MM.1S (cell line): ENCODE measurements at regions not wholly inside any gene's neighbourhood (a gene's known extent, or its start where the extent isn't known, plus 50 kb on each side); places are given as distances from the start of the nearest gene placed in this dataset.

Experiments used
- DNase-seq: peaks from one replicate; pipeline ENCODE4 v3.0.0-alpha.2; 2015
- H2AFZ ChIP-seq: fragments of 300-600 bp; sonication (generic); 2 replicates; pipeline ENCODE4 v1.6.0; 2016; ENCODE audit warnings: antibody characterized with exemption, low read length
- H3F3A ChIP-seq: fragments of 300-600 bp; sonication (generic); 2 replicates; pipeline ENCODE4 v1.6.1; 2016; ENCODE audit warnings: mild to moderate bottlenecking, antibody characterized with exemption, low read length, moderate library complexity, mixed read lengths; ENCODE audit not compliant: insufficient read depth
- H3K27ac ChIP-seq: fragments of 300-600 bp; sonication (generic); 2 replicates; pipeline ENCODE4 v1.5.1; 2016; ENCODE audit warnings: mild to moderate bottlenecking, low read length
- H3K27me3 ChIP-seq: fragments of 300-600 bp; sonication (generic); replicated peaks from 2 replicates; pipeline ENCODE4 v1.6.0; 2016; ENCODE audit warnings: low read length; ENCODE audit not compliant: insufficient read depth
- H3K36me3 ChIP-seq: fragments of 300-600 bp; sonication (generic); replicated peaks from 2 replicates; pipeline ENCODE4 v1.6.1; 2016; ENCODE audit warnings: mild to moderate bottlenecking, low read length, mixed read lengths; ENCODE audit not compliant: insufficient read depth
- H3K4me1 ChIP-seq: fragments of 300-600 bp; sonication (generic); 2 replicates; pipeline ENCODE4 v1.6.1; 2016; ENCODE audit warnings: low read length, mixed read lengths
- H3K4me2 ChIP-seq: fragments of 300-600 bp; sonication (generic); 2 replicates; pipeline ENCODE4 v1.6.0; 2016; ENCODE audit warnings: low read depth, low read length
- H3K4me3 ChIP-seq: fragments of 300-600 bp; sonication (generic); 2 replicates; pipeline ENCODE4 v1.5.1; 2016; ENCODE audit warnings: low read length, mixed read lengths
- H3K79me2 ChIP-seq: fragments of 300-600 bp; sonication (generic); 2 replicates; pipeline ENCODE4 v1.6.1; 2016; ENCODE audit warnings: mixed run types, low read length, mixed read lengths
- H3K9ac ChIP-seq: fragments of 300-600 bp; sonication (generic); 2 replicates; pipeline ENCODE4 v1.6.1; 2016; ENCODE audit warnings: low read length, mixed read lengths
- H3K9me2 ChIP-seq: fragments of 300-600 bp; sonication (generic); replicated peaks from 2 replicates; pipeline ENCODE4 v1.6.1; 2016; ENCODE audit warnings: mild to moderate bottlenecking, low read length, mixed read lengths; ENCODE audit not compliant: insufficient read depth
- H3K9me3 ChIP-seq: fragments of 300-600 bp; sonication (generic); replicated peaks from 2 replicates; pipeline ENCODE4 v1.6.1; 2016; ENCODE audit warnings: mild to moderate bottlenecking, low read length, mixed read lengths; ENCODE audit not compliant: insufficient read depth
- H4K20me1 ChIP-seq: fragments of 300-600 bp; sonication (generic); 2 replicates; pipeline ENCODE4 v1.6.1; 2016; ENCODE audit warnings: mild to moderate bottlenecking, low read length, moderate library complexity, mixed read lengths; ENCODE audit not compliant: insufficient read depth
- EZH2 ChIP-seq: fragments of 300-600 bp; sonication (generic); optimal IDR thresholded peaks from 2 replicates; pipeline ENCODE3; 2017; ENCODE audit warnings: low read depth, mild to moderate bottlenecking, antibody characterized with exemption, low read length, mixed read lengths
- EZH2phosphoT487 ChIP-seq: fragments of 300-600 bp; sonication (generic); IDR thresholded peaks from 2 replicates; pipeline ENCODE4 v1.6.1; 2018; ENCODE audit warnings: antibody characterized with exemption, low read length
- TF ChIP-seq, protein P1 (sequence below): fragments of 300-600 bp; sonication (generic); IDR thresholded peaks from 2 replicates; pipeline ENCODE4 v1.5.1; 2016; ENCODE audit warnings: antibody characterized with exemption, low read length, mixed read lengths

DNA sequence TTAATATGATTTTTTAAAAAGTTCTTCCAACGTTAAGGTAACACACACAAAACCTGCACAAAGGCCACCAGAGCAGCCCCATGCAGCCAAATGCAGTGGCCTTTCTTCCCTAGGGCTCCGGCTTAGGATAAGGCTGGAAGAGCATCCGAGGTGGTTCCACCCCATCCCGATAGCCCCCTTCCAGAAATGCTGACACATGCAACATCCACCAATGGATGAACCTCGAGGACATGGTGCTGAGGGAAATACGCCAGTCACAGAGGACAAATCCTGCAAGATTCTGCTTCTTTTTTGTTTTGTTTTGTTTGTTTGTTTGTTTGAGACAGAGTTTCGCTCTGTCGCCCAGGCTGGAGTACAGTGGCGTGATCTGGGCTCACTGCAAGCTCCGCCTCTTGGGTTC, 199.3 kb upstream of the NSMCE3 start:
- Histone ChIP-seq H3K9me2 (no peaks in the 10 kb centered on the region), H3K27me3 (no peaks in the 10 kb centered on the region), H3K9me3 (no peaks in the 10 kb centered on the region), H3K79me2 (no peaks in the 10 kb centered on the region), H3K27ac (no peak overlapping the region), H2AFZ (no peak overlapping the region), H4K20me1 (no peaks in the 10 kb centered on the region), H3K9ac (no peak overlapping the region), H3K4me3 (no peak overlapping the region), H3K36me3 (no peaks in the 10 kb centered on the region), H3F3A (no peaks in the 10 kb centered on the region), H3K4me2 (no peak overlapping the region), H3K4me1 (no peaks in the 10 kb centered on the region)
- DNase-seq = no peak
- no peak for TF ChIP-seq EZH2phosphoT487

GRCh38 chr15:29467091-29467490, 197.5 kb upstream of the NSMCE3 start:
- H3K79me2 ChIP-seq = no peaks in the 10 kb centered on the region
- no peaks in the 10 kb centered on the region for H3K27me3 ChIP-seq
- H3K36me3 ChIP-seq = no peaks in the 10 kb centered on the region
- TF ChIP-seq, protein P1, sequence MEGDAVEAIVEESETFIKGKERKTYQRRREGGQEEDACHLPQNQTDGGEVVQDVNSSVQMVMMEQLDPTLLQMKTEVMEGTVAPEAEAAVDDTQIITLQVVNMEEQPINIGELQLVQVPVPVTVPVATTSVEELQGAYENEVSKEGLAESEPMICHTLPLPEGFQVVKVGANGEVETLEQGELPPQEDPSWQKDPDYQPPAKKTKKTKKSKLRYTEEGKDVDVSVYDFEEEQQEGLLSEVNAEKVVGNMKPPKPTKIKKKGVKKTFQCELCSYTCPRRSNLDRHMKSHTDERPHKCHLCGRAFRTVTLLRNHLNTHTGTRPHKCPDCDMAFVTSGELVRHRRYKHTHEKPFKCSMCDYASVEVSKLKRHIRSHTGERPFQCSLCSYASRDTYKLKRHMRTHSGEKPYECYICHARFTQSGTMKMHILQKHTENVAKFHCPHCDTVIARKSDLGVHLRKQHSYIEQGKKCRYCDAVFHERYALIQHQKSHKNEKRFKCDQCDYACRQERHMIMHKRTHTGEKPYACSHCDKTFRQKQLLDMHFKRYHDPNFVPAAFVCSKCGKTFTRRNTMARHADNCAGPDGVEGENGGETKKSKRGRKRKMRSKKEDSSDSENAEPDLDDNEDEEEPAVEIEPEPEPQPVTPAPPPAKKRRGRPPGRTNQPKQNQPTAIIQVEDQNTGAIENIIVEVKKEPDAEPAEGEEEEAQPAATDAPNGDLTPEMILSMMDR = no peak
- no peak for TF ChIP-seq EZH2
- no peaks in the 10 kb centered on the region for H3F3A ChIP-seq
- no peaks in the 10 kb centered on the region for H3K4me1 ChIP-seq
- no peak overlapping the region for H3K9ac ChIP-seq
- no peak overlapping the region for H3K4me2 ChIP-seq
- no peak for DNase-seq
- no peak overlapping the region for H3K27ac ChIP-seq
- H3K9me3 ChIP-seq = no peaks in the 10 kb centered on the region
- no peak overlapping the region for H3K4me3 ChIP-seq
- H2AFZ ChIP-seq = no peak overlapping the region
- no peaks in the 10 kb centered on the region for H4K20me1 ChIP-seq
- no peaks in the 10 kb centered on the region for H3K9me2 ChIP-seq

DNA sequence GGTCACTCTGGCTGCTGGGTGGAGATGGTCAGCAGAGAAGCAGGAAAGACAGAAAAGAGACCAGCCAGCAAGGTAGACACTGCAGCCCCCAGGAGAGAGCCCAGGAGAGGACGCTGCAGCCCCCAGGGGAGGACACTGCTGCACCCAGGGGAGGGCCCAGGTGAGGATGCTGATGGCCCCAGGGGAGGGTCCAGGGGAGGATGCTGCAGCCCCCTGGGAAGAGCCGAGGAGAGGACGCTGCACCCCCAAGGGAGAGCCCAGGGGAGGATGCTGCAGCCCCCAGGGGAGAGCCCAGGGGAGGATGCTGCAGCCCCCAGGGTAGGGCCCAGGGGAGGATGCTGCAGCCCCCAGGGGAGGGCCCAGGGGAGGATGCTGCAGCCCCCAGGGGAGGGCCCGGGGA, 196.7 kb upstream of the NSMCE3 start:
- Histone ChIP-seq H3K9me2 (no peaks in the 10 kb centered on the region), H3K79me2 (no peaks in the 10 kb centered on the region), H3K36me3 (no peaks in the 10 kb centered on the region), H3K9ac (no peak overlapping the region), H3K4me1 (no peaks in the 10 kb centered on the region), H4K20me1 (no peaks in the 10 kb centered on the region), H2AFZ (no peak overlapping the region), H3K4me2 (no peak overlapping the region), H3K9me3 (no peaks in the 10 kb centered on the region), H3K27me3 (no peaks in the 10 kb centered on the region), H3K4me3 (no peak overlapping the region), H3F3A (no peaks in the 10 kb centered on the region), H3K27ac (no peak overlapping the region)
- DNase-seq = no peak
- TF ChIP-seq, protein P1 = no peak
- TF ChIP-seq EZH2phosphoT487 (no peak), EZH2 (no peak)

DNA sequence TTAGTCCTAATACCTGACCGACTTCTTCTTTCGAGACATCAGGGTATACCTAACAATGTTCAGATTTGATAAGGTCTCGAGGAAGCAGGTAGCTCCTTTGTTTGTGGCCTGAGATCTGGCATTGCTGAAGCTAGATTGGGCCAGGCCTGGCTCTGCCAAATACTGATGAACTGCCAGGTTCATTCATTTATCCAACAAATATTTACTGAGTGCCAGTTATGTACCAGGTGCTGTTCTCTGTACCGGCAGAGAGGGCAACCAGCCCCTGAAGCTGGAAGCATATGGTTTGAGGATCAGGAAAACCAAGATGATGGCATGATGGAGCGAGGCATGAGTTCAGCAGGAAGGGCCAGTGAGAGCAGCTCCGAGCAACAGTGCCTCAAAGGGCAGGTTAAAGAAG, 196.2 kb upstream of the NSMCE3 start:
- Histone ChIP-seq H3K9ac (no peak overlapping the region), H3K4me2 (no peak overlapping the region), H3K9me2 (no peaks in the 10 kb centered on the region), H3K4me3 (no peak overlapping the region), H3K27me3 (no peaks in the 10 kb centered on the region), H2AFZ (no peak overlapping the region), H4K20me1 (no peaks in the 10 kb centered on the region), H3K36me3 (no peaks in the 10 kb centered on the region), H3K4me1 (no peaks in the 10 kb centered on the region), H3K79me2 (no peaks in the 10 kb centered on the region), H3K27ac (no peak overlapping the region), H3K9me3 (no peaks in the 10 kb centered on the region), H3F3A (no peaks in the 10 kb centered on the region)
- no peak for DNase-seq
- TF ChIP-seq EZH2phosphoT487 = no peak
